GM12873 (cell line): ENCODE measurements at regions not wholly inside any gene's neighbourhood (a gene's known extent, or its start where the extent isn't known, plus 50 kb on each side); places are given as distances from the start of the nearest gene placed in this dataset.

ENCODE experiments used
- CTCF ChIP-seq: IDR thresholded peaks from 2 replicates; pipeline ENCODE4 v1.5.1; 2012; ENCODE audit warnings: low read depth, mild to moderate bottlenecking, moderate library complexity, low read length, control low read depth; ENCODE audit not compliant: insufficient read depth; ENCODE audit errors: missing control alignments

DNA sequence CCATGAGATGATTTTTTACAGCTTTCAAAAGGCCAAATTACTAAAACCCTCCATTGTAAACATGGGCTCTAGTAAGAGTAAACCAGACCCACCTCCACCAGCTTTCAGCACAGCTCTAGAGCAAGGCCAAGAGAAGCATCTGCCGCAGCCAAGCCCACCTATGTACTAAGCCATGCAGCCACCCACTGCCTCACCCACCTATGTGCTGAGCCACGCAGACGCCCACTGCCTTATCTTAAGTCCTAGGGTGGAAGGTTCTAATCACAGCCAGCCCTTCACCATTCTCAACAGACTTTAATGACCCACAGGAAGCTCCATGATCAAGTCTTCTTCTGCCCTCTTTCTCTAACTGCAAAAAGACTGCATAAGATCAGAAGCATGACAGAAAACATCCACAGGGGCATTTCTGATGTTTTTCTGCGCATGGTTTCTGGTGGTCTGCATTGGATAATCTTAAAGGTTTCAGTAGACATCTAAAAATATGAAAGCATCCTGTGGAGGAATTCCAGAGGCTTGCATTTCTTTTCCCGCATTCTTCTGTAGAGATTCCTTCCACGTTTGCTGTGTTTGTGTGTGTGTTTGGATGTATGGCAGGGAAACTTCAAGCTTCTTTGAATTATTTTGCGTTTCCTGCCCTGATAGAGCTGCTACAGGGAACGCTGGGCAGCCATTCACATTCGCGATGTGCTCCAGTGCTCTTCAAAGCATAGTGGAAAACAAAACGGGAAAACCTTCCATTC lies 286.1 kb upstream of the KLF6 start:
- no peak for TF ChIP-seq CTCF

DNA sequence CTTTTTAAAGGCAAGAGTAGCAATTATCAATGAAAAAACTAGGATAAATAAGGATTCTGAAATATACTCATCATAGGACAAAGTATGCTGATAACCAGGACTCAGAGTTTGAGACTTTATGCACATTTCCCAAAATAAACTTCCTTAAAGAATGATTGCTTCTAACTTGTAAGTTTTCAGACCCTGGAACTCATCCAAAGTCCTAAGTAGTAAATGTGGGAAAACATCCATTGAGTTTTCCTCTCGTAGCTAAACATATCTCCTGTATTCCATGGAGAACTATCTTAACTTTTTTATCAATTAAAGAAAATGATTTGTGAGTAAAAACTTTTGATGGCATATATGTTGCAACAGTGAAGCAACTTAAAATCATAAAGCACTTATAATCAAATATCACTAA lies 285.2 kb upstream of the KLF6 start:
- TF ChIP-seq CTCF: no peak

DNA sequence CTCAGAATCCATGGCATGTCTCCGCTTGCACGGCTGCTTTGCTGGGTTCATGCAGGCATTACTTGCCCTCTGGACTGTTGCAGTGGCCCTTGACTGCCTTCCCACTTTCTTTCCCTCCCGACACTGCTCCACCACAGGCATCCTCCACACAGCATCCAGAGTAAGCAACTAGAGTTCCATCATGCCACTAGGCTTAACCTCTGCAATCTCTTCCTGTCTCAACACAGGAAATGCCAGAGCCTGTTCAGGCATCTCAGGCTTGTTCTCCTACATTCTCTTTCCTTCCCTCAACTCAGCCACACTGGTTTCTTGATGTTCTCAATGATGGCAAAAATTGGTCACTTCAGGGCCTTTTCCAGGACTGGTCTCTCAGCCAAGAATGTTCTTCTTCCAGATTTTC lies 284.5 kb upstream of the KLF6 start:
- no peak for TF ChIP-seq CTCF

DNA sequence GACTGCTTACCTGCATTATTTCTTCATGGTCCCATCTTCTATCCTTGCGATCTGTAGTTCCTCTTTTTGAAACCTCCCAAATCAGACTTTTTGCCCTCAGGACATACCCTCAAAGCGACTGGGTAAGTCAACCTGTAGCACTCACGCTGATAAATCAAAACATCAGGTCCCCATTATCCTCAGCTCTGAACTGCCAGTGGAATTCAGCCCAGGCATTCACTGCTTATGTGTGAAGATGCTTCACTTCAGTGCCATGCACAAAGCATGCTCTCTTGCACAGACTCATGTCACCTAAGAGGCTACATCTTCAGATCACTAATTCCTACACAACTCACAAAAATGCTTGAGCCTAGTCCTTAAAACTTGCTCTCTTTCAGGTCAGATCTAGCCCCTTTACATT lies 283.6 kb upstream of the KLF6 start:
- TF ChIP-seq CTCF: no peak

GRCh38 chr10:4067931-4068561 lies 283.0 kb upstream of the KLF6 start:
- no peak for TF ChIP-seq CTCF

DNA sequence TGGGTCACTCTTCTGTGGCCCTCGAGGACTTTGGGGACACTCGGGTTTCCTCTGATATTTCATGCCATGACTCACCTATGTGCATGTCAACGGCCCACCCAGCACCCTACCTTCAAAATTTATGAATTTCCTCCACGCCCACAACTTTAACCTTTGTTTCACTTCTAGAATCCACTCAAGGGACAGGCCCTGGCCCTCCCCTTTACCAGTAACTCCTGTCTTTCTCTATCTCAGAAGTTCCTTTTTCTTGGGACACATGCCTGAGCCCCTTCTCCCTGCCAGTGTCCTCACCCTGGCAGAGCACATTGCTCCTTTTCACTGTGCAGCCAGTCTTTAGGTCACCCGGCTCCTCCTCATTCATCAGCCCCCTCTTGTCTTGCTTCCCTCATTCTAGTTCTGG lies 282.5 kb upstream of the KLF6 start:
- no peak for TF ChIP-seq CTCF

GRCh38 chr10:4066581-4067390 lies 281.8 kb upstream of the KLF6 start:
- TF ChIP-seq CTCF: no peak
